HG03175 (cell line): ENCODE measurements at regions not wholly inside any gene's neighbourhood (a gene's known extent, or its start where the extent isn't known, plus 50 kb on each side); places are given as distances from the start of the nearest gene placed in this dataset.

Source experiments
- ATAC-seq: cut with Tn5 transposase; IDR thresholded peaks from one replicate; pipeline ENCODE4 v1.9.1; 2021; ENCODE audit warnings: mild to moderate bottlenecking, moderate library complexity; ENCODE audit not compliant: unreplicated experiment

DNA sequence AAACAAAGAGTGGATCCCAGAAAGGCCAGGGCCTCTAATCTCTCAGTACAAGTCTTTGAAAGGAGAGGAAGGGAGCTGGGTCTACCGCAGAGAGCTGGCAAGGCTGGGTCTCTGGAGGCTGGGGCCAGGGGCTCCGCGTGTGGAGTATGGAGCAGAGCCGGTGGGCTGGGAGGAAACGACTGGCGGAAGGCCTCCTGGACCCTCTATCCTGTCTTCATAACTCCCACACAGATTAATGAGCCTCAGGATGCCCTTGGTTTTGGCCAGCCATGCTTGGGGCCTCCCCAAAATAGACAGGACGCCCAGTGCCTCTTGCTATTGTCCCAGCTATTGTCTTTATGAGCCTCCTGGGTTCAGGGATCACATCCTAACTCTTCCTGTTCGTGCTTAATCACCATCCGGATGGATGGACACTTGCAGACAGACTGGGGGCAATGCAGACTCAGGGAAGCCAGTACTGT, 306.4 kb downstream of the DHX35 start:
- ATAC-seq, result no peak

DNA sequence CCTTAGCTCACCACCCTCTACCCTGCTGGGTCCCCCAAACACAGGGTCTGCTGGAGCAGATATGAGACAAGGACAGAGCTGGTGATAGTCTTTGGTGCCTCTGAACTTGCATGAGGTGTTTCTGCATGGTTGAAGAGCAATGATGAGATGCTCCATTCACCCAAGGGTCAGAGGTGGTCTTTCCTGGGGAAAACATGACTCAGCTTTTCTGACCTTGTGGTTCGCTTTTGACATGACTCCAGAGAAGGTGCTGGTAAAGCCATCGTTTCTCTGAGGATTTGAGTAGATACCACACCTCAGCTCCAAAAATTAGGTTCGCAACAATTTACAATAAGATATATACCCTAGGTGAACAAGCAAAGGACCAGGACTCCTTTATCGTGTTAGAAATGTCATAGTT, 304.8 kb downstream of the DHX35 start:
- ATAC-seq, result no peak

DNA sequence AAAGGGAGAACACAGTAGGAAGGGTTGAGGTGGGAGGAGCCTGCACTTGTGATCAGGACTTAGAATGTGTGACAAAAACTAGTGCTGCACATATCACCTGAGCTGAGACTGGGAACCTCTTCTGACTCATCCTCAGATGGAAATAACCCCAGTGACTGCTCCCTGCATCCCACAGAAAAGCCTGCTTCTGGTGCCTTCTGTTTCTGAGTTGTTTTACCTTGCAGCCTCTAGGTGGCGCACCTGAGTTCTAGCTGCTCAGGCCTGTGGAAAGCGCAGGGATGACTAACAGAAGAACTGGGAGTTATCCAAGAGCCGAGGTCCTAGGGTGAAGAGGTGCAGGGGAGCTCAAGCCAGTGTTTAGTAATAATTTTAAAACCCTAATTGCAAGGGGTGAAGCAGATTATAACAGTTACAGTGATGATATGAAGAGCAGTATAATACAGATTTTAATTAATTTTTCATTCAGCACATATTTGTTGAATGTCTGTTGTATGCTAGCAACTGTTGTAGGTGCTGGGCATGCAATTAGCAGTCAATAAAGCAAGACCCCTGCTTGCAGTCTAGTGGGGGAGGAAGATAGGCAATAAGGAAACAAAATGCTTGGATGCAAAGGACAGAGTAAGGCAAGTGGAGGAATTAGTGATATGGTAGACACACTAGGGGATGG, 302.5 kb downstream of the DHX35 start:
- ATAC-seq, result peak; percentile 64

DNA sequence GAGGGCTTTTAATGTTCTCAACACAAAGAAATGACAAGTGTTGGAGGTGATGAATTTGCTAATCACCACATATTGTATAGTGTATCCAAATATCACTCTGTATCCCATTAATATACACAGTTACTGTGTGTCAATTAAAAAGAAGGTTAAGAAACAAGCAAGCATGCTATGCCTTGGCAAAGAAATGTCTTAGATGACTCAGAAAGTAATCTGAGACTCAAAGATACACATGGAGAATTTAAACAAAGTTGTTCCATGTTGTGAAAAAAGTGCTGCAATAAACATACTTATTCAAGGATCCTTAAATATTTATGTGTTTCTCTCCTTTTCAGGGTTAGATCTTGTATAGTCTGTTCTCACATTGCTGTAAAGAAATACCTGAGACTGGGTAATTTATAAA, 300.9 kb downstream of the DHX35 start:
- ATAC-seq, result no peak

DNA sequence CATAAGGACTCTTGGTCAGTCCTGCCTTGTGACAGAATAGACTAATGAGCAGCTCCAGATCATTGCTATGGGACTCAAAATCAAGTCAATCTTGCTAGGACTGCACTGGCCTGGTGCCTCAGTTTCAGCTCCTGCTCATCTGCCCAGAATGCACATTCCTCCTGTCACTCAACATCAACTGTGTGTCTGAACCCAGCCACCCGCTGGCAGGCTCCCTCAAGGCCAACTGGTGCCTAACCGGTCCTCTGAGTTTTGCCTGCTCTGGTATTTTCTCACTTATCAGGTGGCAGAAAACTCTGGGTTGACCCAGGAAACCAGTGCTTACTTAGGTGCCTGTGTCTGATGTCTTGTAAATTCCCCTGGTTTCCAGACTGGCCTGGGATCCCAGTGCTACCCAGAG, 297.7 kb downstream of the DHX35 start:
- no peak for ATAC-seq

DNA sequence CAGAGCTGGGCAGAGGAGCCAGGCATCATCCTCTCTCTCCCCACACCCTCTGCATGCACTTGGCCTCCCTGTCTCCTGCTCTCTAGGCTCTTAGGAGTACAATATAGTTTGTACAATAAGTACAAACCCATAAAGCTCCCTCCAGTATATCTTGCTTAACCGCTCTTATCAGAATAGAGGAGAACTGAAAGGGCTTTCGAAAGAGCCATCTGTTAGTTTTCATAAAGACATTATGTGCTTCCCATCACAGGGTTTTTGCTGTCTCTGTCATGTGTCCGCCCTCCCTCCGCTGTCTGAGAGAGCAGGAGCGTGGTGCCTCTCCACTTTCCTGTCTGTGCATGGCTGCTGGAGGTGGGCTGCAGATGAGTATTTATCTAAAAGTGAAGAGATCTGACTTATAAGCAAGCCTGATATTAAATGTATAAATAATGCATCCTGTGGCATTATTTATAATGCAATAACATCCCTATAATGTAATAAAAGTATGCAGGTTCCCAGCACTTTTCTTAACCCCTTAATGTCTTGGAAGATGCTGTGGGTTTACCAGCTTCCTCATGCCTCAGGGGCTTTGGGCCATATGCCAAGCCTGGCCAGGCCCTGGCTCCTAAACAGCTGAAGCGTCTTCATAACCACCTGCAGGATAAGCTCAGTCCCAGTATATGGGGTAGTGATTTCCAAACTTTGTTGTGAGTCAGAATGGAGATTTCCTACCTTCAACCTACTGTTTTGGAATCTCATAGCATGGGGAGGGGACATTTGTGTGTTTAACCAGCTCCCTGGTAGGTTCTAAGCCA, 297.1 kb downstream of the DHX35 start:
- ATAC-seq, result no peak

DNA sequence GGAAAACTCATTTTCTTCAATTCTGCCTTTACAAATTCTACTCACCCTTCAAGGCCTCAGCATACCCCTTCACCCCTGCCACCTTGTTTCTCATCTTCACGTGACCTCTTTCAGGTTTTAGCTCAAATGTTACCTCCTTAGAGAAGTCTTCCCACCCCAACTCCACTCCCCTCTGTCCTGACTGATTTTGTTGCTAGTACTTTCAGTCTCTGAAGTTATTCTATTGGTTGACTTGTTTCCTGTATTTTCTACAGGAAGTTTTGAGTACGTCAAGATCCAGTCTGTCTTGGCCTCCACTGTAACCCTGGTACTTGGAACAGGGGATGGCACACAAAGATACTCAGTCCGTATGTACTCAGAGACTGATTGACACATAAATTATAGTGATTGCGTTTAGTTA, 296.1 kb downstream of the DHX35 start:
- ATAC-seq, result no peak

DNA sequence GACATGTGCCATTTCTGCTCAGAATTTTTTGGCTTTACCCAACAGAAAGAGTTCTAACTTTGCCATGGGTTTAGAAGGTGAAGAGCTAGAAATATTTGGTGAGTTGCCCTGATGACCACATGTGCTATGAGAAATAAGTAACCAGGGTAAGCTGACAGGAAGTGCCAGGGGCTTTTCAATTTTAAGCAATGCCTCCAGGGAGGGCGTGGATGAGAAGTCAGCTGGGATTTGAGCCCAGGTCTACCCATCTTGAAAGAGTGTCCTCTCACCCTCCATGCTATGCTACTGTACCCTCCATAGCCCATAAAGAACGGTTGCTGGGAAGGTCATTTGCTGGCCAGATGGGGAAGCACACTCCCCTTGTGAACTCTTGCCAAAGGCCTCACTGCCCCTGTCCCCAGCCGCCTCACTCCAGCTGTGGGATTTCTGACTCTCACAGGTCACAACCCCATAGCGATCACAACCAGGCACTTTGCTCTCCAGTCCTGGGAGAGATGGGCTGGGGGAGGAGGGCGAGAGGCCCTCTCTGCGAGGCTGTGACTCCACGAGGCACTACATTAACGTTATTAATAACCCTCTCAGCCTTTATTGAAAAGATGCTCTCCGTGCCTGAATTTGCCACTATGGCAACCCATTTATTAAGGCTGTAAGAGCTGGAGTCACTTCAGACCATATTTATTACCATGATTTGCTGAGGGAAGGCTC, 291.1 kb downstream of the DHX35 start:
- ATAC-seq, result no peak

DNA sequence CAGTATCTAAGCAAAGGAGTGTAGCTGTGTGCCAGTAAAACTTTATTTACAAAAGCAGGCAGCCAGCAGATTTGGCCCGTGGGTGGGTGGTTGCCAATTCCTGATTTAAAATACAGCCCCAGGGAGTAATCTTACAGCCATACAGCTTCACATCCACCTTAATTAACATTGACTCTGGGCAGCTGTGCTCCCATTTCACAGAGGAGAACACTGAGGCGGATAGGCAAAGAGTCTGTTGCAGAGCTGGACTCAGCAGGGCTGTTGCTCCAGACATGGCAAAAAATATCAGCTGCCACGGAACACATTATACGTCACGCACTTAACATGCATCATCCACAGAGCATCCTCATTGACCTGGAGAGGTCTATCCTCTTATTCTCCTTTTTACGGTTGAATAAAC, 289.9 kb downstream of the DHX35 start:
- no peak for ATAC-seq

DNA sequence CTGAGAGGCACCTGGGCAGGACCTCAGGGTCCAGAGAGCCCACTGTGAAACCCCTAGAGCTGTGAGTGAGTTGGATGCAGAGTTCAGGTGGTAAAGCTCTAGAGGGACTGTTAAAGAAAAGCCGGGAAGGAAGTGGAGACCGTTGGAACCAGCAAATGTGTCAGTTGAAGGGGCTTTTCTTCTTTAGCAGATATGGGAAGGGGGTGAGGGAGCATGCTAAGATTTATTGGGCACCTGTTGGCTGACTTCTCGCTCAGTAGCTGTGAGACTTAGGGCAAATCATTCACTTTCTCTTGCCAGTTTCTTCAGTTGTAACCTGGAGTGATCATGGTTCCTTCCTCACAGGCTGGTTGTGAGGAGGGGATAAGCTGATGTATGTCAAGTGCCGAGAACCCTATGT, 287.7 kb downstream of the DHX35 start:
- ATAC-seq, result no peak

DNA sequence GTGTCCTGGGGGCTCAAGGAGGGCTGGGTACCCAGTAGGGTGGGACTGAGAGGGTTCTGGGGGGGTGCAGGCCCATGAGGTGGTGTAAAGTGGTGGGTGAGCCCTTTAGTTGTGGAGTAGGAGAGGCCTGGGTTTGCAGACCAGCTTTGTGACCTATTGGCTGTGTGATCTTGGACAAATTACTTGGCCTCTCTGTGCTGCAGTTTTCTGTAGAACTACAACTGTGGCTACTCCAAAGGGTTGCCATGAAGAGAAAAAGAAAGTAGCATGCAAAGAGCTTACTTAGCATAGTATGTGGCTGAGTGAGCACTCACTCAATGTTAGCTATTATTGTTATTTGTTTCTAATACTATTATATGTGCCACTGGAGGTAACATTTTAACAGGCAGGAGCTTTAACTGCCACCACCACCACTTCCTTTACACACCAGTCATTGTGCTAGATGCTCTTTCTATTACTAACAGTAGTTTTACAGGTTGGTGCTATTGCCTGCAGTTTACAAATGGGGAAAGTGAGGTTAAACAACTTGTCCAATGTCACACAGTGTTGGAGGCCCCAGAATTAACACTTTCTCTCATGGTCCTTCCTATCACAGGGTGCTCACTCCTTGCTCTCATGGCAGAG, 286.8 kb downstream of the DHX35 start:
- no peak for ATAC-seq

DNA sequence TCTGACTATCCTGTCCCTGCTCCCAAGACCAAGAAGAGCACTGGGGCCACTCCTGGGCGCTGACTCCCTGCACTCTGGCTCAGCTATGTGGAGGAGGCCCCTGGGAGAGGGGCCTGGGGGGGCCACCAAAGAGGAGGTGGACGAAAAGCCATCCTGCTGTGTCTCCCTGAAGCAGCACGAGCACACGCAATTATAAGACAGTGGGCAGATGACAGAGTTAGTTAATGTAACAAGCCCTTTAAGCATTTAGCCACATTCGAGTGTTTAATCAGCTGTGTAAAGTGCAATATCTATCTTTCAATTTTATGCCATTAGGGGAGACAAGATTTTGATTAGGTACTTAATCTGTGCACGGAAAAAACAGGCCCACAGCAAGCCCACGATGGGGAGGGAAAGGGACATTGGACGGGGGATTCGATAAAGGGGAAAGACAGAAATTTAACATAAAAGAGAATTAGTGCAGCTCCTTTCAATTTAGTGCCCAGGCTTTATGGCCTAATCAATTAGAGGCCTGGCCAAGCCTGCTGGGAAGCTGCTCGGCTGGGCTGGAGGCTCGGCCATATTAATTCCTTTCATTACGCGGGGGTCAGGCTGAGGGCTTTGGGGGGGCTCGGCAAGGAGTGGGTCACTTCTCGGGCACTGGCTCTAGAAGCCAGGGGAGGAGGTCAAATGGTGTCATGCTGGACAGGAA, 286.2 kb downstream of the DHX35 start:
- no peak for ATAC-seq

DNA sequence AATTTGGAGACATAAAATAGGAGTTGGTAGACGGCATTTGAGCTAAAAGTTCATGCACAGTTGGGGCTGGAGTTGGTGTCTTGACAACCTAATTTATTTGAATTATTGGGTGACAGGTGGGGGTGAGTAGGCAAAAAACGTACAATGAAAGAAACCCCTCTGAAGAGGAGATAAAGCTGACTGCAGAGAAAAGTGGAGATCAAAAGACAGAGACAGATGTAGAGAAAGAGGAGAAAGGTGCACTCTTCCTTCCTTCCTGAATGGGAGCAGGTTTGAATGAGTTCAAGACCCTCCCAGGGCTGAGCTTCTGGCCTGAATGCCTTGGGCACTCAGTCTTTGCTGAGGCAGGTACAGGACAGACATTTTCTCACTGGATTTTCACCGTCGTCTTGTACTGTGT, 284.3 kb downstream of the DHX35 start:
- ATAC-seq, result no peak

DNA sequence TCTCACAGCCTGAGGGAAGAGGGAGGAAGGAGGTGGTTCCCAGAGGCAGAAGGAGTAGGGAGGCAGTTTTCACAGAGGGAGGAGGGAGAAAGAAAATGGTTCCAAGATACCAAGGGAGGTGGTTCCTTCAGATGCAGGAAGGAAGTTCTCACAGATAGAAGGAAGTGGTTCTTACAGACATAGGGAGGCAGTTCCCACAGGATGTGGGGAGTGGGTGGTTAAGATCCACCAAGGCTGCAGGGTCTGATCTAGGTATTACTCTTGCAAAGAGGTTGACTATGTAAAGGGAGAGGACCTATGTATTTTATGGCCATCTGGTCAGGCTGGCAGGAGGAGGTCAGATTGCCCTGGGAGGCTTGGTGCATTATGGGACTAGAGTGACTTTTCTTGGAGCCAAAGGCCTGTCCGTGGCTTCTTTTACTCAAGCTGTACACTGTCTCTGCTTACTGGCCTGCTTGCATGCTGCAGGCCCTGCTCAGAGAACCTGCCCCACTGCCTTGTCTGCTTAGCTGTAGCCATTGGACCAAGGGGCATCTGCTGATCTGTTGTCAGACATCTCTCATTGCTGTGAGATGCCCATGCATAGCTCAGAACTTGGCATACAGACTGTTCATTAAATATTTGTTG, 283.7 kb downstream of the DHX35 start:
- no peak for ATAC-seq

DNA sequence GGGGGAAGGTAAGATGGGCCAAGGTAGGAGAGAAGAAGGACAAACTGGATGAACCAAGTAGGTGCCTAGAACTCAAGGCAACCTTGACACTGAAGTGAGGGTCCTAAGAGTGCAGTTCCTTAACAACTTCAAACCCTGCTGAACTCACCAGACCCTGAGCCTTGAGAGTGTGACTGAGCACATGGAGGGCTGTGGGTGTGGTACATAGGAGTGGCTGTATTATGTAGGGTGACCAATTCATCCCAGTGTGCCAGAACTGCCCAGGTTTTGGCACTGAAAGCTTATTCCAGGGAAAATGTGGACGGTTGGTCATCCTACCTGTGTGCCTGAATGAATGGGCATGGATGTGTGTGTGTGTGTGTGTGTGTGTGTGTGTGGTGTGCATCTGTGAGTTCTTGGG, 281.8 kb downstream of the DHX35 start:
- ATAC-seq, result no peak

DNA sequence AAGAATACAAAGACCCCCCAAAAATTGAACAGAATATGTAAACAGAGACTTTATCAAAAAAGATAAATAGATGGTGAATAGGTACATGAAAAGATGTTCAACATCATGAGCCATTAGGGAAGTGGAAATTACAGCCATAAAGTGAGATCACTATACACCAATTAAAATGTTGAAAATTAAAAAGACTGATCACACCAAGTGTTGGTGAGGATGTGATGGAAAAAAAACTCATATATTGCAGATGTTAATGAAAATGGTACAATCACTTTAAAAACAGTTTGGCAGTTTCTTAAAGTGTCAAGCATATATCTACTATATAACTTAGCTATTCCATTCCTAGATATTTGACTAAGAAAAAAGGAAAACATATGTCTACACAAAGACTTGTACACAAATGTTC, 280.5 kb downstream of the DHX35 start:
- ATAC-seq, result no peak

DNA sequence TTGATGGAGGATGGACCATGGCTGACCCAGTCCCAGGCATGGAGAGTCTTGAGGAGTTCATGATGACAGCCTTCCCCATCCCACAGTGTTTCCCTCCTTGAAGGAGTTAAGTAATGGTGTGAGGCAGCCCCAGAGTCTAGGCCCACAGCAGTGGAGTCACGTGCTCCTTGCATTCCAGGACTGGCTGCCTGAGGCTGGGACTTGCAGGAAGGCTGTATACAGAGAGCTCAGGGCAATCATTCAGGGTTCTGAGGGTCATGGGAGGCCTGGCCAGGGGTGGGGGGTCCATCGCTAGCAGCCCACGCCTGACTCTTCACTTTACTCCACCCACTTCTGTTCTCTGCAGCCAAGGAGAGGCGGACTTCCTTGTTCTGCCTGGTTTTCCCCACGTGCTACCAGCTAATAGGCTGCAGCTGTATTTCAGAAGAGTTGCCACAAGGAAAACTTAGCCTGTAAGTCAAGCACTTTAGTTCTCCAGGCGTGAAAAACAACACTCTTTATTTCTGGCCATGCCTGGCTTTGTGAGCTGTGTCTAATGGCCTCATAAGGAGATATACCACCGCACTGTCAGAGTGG, 272.5 kb downstream of the DHX35 start:
- ATAC-seq, result no peak

DNA sequence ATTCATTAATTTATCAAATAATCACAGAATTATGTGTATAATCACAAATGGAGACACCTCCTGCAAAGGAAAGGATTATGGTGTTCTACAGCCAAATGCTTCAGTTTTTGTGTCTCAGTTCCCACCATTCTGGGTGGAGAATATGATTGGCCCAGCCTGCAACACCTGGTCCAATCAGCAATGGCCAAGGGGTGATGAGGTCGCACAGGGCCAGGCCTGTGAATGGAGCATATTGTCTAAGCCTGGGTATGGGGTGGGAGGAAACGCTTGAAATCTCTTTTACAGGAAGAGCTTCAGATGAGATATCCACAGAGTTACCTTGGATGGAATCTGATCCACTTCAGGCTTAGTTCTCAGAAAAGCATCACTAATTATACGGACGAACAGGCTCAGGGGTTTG, 271.6 kb downstream of the DHX35 start:
- ATAC-seq, result no peak

DNA sequence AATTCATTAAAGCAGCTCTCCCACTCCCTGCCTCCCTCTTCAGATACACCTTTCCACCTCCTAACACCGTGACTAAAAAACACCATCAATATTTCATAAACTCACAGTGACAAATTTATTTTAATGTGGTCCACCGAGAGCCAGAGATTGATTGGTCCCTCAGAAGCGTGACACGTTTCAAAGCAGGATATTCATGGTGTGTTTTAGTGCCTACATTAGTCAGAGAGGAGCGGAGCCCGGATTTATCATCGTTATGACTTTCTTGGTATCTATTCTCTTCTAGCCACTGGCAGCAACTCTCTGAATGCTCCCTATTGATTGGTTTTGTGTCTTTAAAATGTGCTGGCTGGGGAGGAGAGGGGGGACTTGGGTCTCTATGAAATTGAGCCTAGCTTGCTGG, 265.3 kb downstream of the DHX35 start:
- ATAC-seq, result no peak

DNA sequence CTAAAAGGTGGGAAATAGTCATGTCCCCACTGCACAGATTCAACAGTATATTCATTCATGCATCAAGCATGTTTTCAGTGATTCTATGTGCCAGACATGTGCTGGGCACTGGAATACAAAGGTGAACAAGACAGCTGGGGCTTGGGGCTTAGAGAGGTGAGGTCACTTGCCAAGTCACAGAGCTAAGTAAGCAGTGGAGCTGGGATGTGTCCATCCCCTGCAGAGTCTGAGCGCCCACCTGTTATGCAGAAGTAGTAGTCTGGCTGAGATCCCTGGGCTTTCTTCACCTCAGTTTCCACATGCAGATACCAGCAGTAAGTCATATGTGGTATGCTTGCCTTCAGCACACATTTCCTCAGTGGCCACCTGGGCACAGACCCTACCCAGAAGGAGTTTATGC, 263.8 kb downstream of the DHX35 start:
- ATAC-seq, result no peak
